K562 (cell line): ENCODE measurements at regions not wholly inside any gene's neighbourhood (a gene's known extent, or its start where the extent isn't known, plus 50 kb on each side); places are given as distances from the start of the nearest gene placed in this dataset.

Experiments
- BHLHE40 ChIP-seq: IDR thresholded peaks from 2 replicates; pipeline ENCODE4 v1.6.1; 2011; ENCODE audit warnings: low read length, improper control_type of control experiment
- C11orf30 ChIP-seq: fragments of 450-650 bp; IDR thresholded peaks from 2 replicates; pipeline ENCODE4 v1.6.1; 2016; ENCODE audit warnings: low read depth, mild to moderate bottlenecking
- CBFA2T2 ChIP-seq: fragments of 450-650 bp; conservative IDR thresholded peaks from 2 replicates; pipeline ENCODE4 v1.6.1; 2017; ENCODE audit warnings: mild to moderate bottlenecking
- L3MBTL2 ChIP-seq: fragments of 450-650 bp; IDR thresholded peaks from 2 replicates; pipeline ENCODE4 v1.6.1; 2016; ENCODE audit warnings: mild to moderate bottlenecking, moderate library complexity
- MGA ChIP-seq: fragments of 450-650 bp; IDR thresholded peaks from 2 replicates; pipeline ENCODE4 v1.6.1; 2016; ENCODE audit warnings: mild to moderate bottlenecking, moderate library complexity
- PRPF4 ChIP-seq: fragments of 200-400 bp; formaldehyde crosslinking; IDR thresholded peaks from one replicate; pipeline ENCODE4 v1.6.1; 2017; ENCODE audit warnings: low read length, low read depth, mild to moderate bottlenecking; ENCODE audit not compliant: insufficient read depth, poor library complexity, severe bottlenecking
- ZSCAN32 ChIP-seq: fragments of 450-650 bp; formaldehyde crosslinking; IDR thresholded peaks from 2 replicates; pipeline ENCODE4 v1.4.0; 2020; ENCODE audit warnings: mild to moderate bottlenecking, moderate library complexity

- TF ChIP-seq MGA (peak; percentile 65), C11orf30 (no peak), CBFA2T2 (peak; percentile 27), L3MBTL2 (peak; percentile 46; the same call in 1 of the 2 replicates), PRPF4 (no peak), ZSCAN32 (no peak), BHLHE40 (0 out of 2 replicates have a peak, but pooled peaks have one; percentile 7)
Measured at GRCh38 chr1:65486613-65487012, 66.1 kb downstream of the LEPR start (continued).
